ENCODE measurements at regions not wholly inside any gene's neighbourhood (a gene's known extent, or its start where the extent isn't known, plus 50 kb on each side); places are given as distances from the start of the nearest gene placed in this dataset.

- H3K9me3 Mint-ChIP-seq: peaks cover 6% of the 10 kb centered on the region
- TF ChIP-seq CTCF (IDR thresholded peaks at IDR 0.05): no peak
- H3K27me3 Mint-ChIP-seq: peaks cover 9% of the 10 kb centered on the region
- POLR2A ChIA-PET: no interaction called here
- H3K4me1 Mint-ChIP-seq (ENCODE audit: low read depth): peaks cover 7% of the 10 kb centered on the region
- CTCF ChIA-PET: interaction anchor here (0.6 kb wide), 1 partner anchor 15 kb away, joined by 3 read pairs; no protein-coding TSS in a partner anchor
- no peak overlapping the region for H3K27ac Mint-ChIP-seq
- ATAC-seq (no peak), DNase-seq (no peak)
- no peak overlapping the region for H3K4me3 Mint-ChIP-seq
- peaks cover under 1% of the 10 kb centered on the region for H3K36me3 Mint-ChIP-seq (ENCODE audit: low read depth)
- intact Hi-C loops (cut with micrococcal nuclease): no loop called here
Observed at GRCh38 chr5:82910491-82910890, 166.7 kb downstream of the TMEM167A start.

- POLR2A ChIA-PET: no interaction called here
Observed at GRCh38 chr5:82909771-82910170, 167.4 kb downstream of the TMEM167A start.

GRCh38 chr5:82905986-82906385 is 171.2 kb downstream of the TMEM167A start:
- no peak for TF ChIP-seq CTCF (IDR thresholded peaks at IDR 0.05)
- peaks cover 9% of the 10 kb centered on the region for H3K27me3 Mint-ChIP-seq
- intact Hi-C loops (cut with micrococcal nuclease): no loop called here

More at GRCh38 chr5:82909771-82910170, 167.4 kb downstream of the TMEM167A start:
- DNase-seq: no peak
- Mint-ChIP-seq H3K36me3 (ENCODE audit: low read depth) (no peaks in the 10 kb centered on the region), H3K27ac (no peak overlapping the region), H3K4me3 (no peak overlapping the region), H3K27me3 (peaks cover 9% of the 10 kb centered on the region), H3K9me3 (no peaks in the 10 kb centered on the region), H3K4me1 (ENCODE audit: low read depth) (peaks cover 7% of the 10 kb centered on the region)
- no peak for TF ChIP-seq CTCF (IDR thresholded peaks at IDR 0.05)
- ATAC-seq: no peak
- CTCF ChIA-PET: no interaction called here
- intact Hi-C loops (cut with micrococcal nuclease): no loop called here

GRCh38 chr5:82901281-82901888 is 175.8 kb downstream of the TMEM167A start:
- DNase-seq: no peak
- peaks cover 19% of the 10 kb centered on the region for H3K9me3 Mint-ChIP-seq

More at GRCh38 chr5:82905986-82906385, 171.2 kb downstream of the TMEM167A start:
- Mint-ChIP-seq H3K9me3 (peaks cover 15% of the 10 kb centered on the region), H3K4me1 (ENCODE audit: low read depth) (no peaks in the 10 kb centered on the region), H3K4me3 (no peak overlapping the region), H3K36me3 (ENCODE audit: low read depth) (no peaks in the 10 kb centered on the region), H3K27ac (no peak overlapping the region)
- ATAC-seq (no peak), DNase-seq (no peak)
- ChIA-PET POLR2A (no interaction called here), CTCF (no interaction called here)

GRCh38 chr5:82894716-82895115 is 182.5 kb downstream of the TMEM167A start:
- H3K36me3 Mint-ChIP-seq (ENCODE audit: low read depth): no peaks in the 10 kb centered on the region
- ATAC-seq (no peak), DNase-seq (no peak)
- H3K27ac Mint-ChIP-seq: no peak overlapping the region
- CTCF ChIA-PET: no interaction called here
- peaks cover 3% of the 10 kb centered on the region for H3K4me1 Mint-ChIP-seq (ENCODE audit: low read depth)
- intact Hi-C loops (cut with micrococcal nuclease): no loop called here
- POLR2A ChIA-PET: no interaction called here
- H3K4me3 Mint-ChIP-seq: no peak overlapping the region
- no peak for TF ChIP-seq CTCF (IDR thresholded peaks at IDR 0.05)
- H3K27me3 Mint-ChIP-seq: peaks cover 4% of the 10 kb centered on the region
- H3K9me3 Mint-ChIP-seq: no peaks in the 10 kb centered on the region

More at GRCh38 chr5:82901281-82901888, 175.8 kb downstream of the TMEM167A start:
- Mint-ChIP-seq H3K4me1 (ENCODE audit: low read depth) (no peaks in the 10 kb centered on the region), H3K4me3 (no peak overlapping the region), H3K27me3 (no peaks in the 10 kb centered on the region), H3K36me3 (ENCODE audit: low read depth) (no peaks in the 10 kb centered on the region), H3K27ac (no peak overlapping the region)
- ATAC-seq: no peak
- intact Hi-C loops (cut with micrococcal nuclease): no loop called here
- CTCF ChIA-PET: no interaction called here
- no peak for TF ChIP-seq CTCF (IDR thresholded peaks at IDR 0.05)
- POLR2A ChIA-PET: no interaction called here
